ENCODE measurements at regions not wholly inside any gene's neighbourhood (a gene's known extent, or its start where the extent isn't known, plus 50 kb on each side); places are given as distances from the start of the nearest gene placed in this dataset.
"Not testable (repeated sequence)": the region's sequence is repeated elsewhere in the genome, so short reads cannot be mapped to it uniquely, and the experiment has no call there.

GRCh38 chr3:110362751-110363150 is 708.9 kb upstream of the NECTIN3 start:
- no peaks in the 10 kb centered on the region for H3K79me2 ChIP-seq (ENCODE audit: insufficient read depth, low read length)
- no peak overlapping the region for H3K18ac ChIP-seq (ENCODE audit: insufficient read length, low read depth, low read length)
- H2BK5ac ChIP-seq (ENCODE audit: insufficient read length, low read length) = no peak overlapping the region
- no peak overlapping the region for H2BK15ac ChIP-seq (ENCODE audit: low read depth, low read length)
- no peak for DNase-seq
- no peaks in the 10 kb centered on the region for H3K79me1 ChIP-seq (ENCODE audit: insufficient read depth, low read depth, low read length, poor library complexity, severe bottlenecking)
- H3T11ph ChIP-seq (ENCODE audit: low read length) = no peak overlapping the region
- no peak overlapping the region for H4K5ac ChIP-seq (ENCODE audit: insufficient read length, low read depth, low read length)
- no peak overlapping the region for H3K56ac ChIP-seq (ENCODE audit: insufficient read length, low read depth, low read length)
- H3K14ac ChIP-seq (ENCODE audit: insufficient read depth, low read length) = no peak overlapping the region
- H3K23ac ChIP-seq (ENCODE audit: insufficient read length, low read depth, low read length) = no peak overlapping the region
- H2AFZ ChIP-seq (ENCODE audit: low read length) = no peak overlapping the region
- H2AK5ac ChIP-seq (ENCODE audit: insufficient read length, low read length) = no peak overlapping the region
- H3K9ac ChIP-seq (ENCODE audit: extremely low read depth, insufficient read length, low read length) = no peak overlapping the region
- Mint-ChIP-seq H3K27ac (no peak overlapping the region), H3K9me3 (peaks cover 2 to 5% of the 10 kb centered on the region in 2 experiments; a peak in 4 of 5 replicates), H3K27me3 (ENCODE audit: low read depth) (no peaks in the 10 kb centered on the region), H3K4me1 (no peaks in the 10 kb centered on the region), H3K36me3 (ENCODE audit: insufficient read depth in 1 of 3, low read depth in 3 of 3) (peaks cover 0 to 3% (median 0%) of the 10 kb centered on the region in 3 experiments; a peak in 1 of 7 replicates), H3K4me3 (no peak overlapping the region)
- no peak overlapping the region for H4K91ac ChIP-seq (ENCODE audit: insufficient read length, low read depth, low read length)
- no peak overlapping the region for H3K27ac ChIP-seq (ENCODE audit: insufficient read length, low read depth, low read length)
- H3K4me1 ChIP-seq (ENCODE audit: insufficient read depth, low read length) = no peaks in the 10 kb centered on the region; the same call in 1 of the 2 replicates
- no peak overlapping the region for H4K8ac ChIP-seq (replicated peaks; ENCODE audit: insufficient read length, low read depth, low read length)
- no peaks in the 10 kb centered on the region for H3K27me3 ChIP-seq (ENCODE audit: insufficient read depth, low read length)
- no peaks in the 10 kb centered on the region for H4K20me1 ChIP-seq (ENCODE audit: control insufficient read depth, insufficient read depth, insufficient read length)
- H2BK12ac ChIP-seq (ENCODE audit: insufficient read length, low read depth, low read length) = no peak overlapping the region
- no peak overlapping the region for H3K4me2 ChIP-seq (ENCODE audit: insufficient read depth, insufficient read length, low read length)
- no peak for TF ChIP-seq CTCF (conservative IDR thresholded peaks at IDR 0.05)
- no peak overlapping the region for H3K4ac ChIP-seq (ENCODE audit: low read depth, low read length)
- no peaks in the 10 kb centered on the region for H3K9me3 ChIP-seq (ENCODE audit: control insufficient read depth, low read depth, low read length)
- no peak overlapping the region for H2BK120ac ChIP-seq (ENCODE audit: low read depth, low read length, poor library complexity, severe bottlenecking)
- no peak overlapping the region for H2BK20ac ChIP-seq (ENCODE audit: low read depth, low read length, poor library complexity, severe bottlenecking)
- no peaks in the 10 kb centered on the region for H3K23me2 ChIP-seq (ENCODE audit: insufficient read length, low read depth, low read length, poor library complexity, severe bottlenecking)

GRCh38 chr3:110367289-110367688 is 704.3 kb upstream of the NECTIN3 start:
- H3T11ph ChIP-seq (ENCODE audit: low read length); H3K18ac ChIP-seq (ENCODE audit: insufficient read length, low read depth, low read length); H3K4me1 Mint-ChIP-seq; H3K9me3 ChIP-seq (ENCODE audit: control insufficient read depth, low read depth, low read length); H3K27me3 ChIP-seq (ENCODE audit: insufficient read depth, low read length); H4K91ac ChIP-seq (ENCODE audit: insufficient read length, low read depth, low read length); H4K20me1 ChIP-seq (ENCODE audit: control insufficient read depth, insufficient read depth, insufficient read length); H3K27ac ChIP-seq (ENCODE audit: insufficient read length, low read depth, low read length); H4K5ac ChIP-seq (ENCODE audit: insufficient read length, low read depth, low read length); DNase-seq; H3K9ac ChIP-seq (ENCODE audit: extremely low read depth, insufficient read length, low read length); H3K36me3 Mint-ChIP-seq (ENCODE audit: insufficient read depth in 1 of 3, low read depth in 3 of 3); H2BK12ac ChIP-seq (ENCODE audit: insufficient read length, low read depth, low read length); H3K27me3 Mint-ChIP-seq (ENCODE audit: low read depth); H2AFZ ChIP-seq (ENCODE audit: low read length); H3K4ac ChIP-seq (ENCODE audit: low read depth, low read length); H3K79me1 ChIP-seq (ENCODE audit: insufficient read depth, low read depth, low read length, poor library complexity, severe bottlenecking); H3K27ac Mint-ChIP-seq; H3K56ac ChIP-seq (ENCODE audit: insufficient read length, low read depth, low read length); H3K23ac ChIP-seq (ENCODE audit: insufficient read length, low read depth, low read length); H3K4me3 Mint-ChIP-seq; H2BK5ac ChIP-seq (ENCODE audit: insufficient read length, low read length); H2BK120ac ChIP-seq (ENCODE audit: low read depth, low read length, poor library complexity, severe bottlenecking); H3K14ac ChIP-seq (ENCODE audit: insufficient read depth, low read length); H3K23me2 ChIP-seq (ENCODE audit: insufficient read length, low read depth, low read length, poor library complexity, severe bottlenecking); H2AK5ac ChIP-seq (ENCODE audit: insufficient read length, low read length); H3K79me2 ChIP-seq (ENCODE audit: insufficient read depth, low read length); H2BK20ac ChIP-seq (ENCODE audit: low read depth, low read length, poor library complexity, severe bottlenecking); H3K4me2 ChIP-seq (ENCODE audit: insufficient read depth, insufficient read length, low read length); H2BK15ac ChIP-seq (ENCODE audit: low read depth, low read length); H3K4me1 ChIP-seq (ENCODE audit: insufficient read depth, low read length); H4K8ac ChIP-seq (replicated peaks; ENCODE audit: insufficient read length, low read depth, low read length); H3K9me3 Mint-ChIP-seq: not testable (repeated sequence)
- WGBS (ENCODE audit: extremely low coverage, insufficient read length, low lambda C conversion rate) = no CpG with 5 or more reads among the region's 13 CpGs

All from H9 (cell line).